H9 (cell line): ENCODE measurements at regions not wholly inside any gene's neighbourhood (a gene's known extent, or its start where the extent isn't known, plus 50 kb on each side); places are given as distances from the start of the nearest gene placed in this dataset.

ENCODE experiments used
- DNase-seq: peaks from one replicate; pipeline ENCODE4 v3.0.0-alpha.2; 2017
- H2AFZ ChIP-seq: one replicate; pipeline ENCODE4 v1.6.1; 2013; ENCODE audit warnings: mild to moderate bottlenecking, low read length, control low read depth, moderate library complexity
- H2AK5ac ChIP-seq: 2 replicates; pipeline ENCODE4 v1.6.1; 2013; ENCODE audit warnings: low read length, control low read depth, mixed read lengths; ENCODE audit not compliant: insufficient read length
- H2BK120ac ChIP-seq: one replicate; pipeline ENCODE4 v1.6.1; 2013; ENCODE audit warnings: low read depth, mild to moderate bottlenecking, low read length, control low read depth, inconsistent platforms; ENCODE audit not compliant: poor library complexity, severe bottlenecking
- H2BK12ac ChIP-seq: 2 replicates; pipeline ENCODE4 v1.6.1; 2013; ENCODE audit warnings: low read length, control low read depth, mixed read lengths, low read depth; ENCODE audit not compliant: insufficient read length
- H2BK15ac ChIP-seq: 2 replicates; pipeline ENCODE4 v1.6.1; 2013; ENCODE audit warnings: low read depth, low read length, control low read depth
- H2BK20ac ChIP-seq: one replicate; pipeline ENCODE4 v1.6.1; 2013; ENCODE audit warnings: low read depth, mild to moderate bottlenecking, low read length, control low read depth, inconsistent platforms; ENCODE audit not compliant: poor library complexity, severe bottlenecking
- H2BK5ac ChIP-seq: 2 replicates; pipeline ENCODE4 v1.6.1; 2013; ENCODE audit warnings: low read length, control low read depth, mixed read lengths; ENCODE audit not compliant: insufficient read length
- H3K14ac ChIP-seq: 2 replicates; pipeline ENCODE4 v1.6.1; 2013; ENCODE audit warnings: low read length, control low read depth; ENCODE audit not compliant: insufficient read depth
- H3K18ac ChIP-seq: 2 replicates; pipeline ENCODE4 v1.6.1; 2013; ENCODE audit warnings: low read depth, mild to moderate bottlenecking, mixed read lengths, low read length, control low read depth; ENCODE audit not compliant: insufficient read length
- H3K23ac ChIP-seq: 2 replicates; pipeline ENCODE4 v1.6.1; 2013; ENCODE audit warnings: low read length, control low read depth, mixed read lengths, low read depth; ENCODE audit not compliant: insufficient read length
- H3K23me2 ChIP-seq: 2 replicates; pipeline ENCODE4 v1.6.1; 2013; ENCODE audit warnings: low read depth, mild to moderate bottlenecking, mixed read lengths, low read length, control low read depth; ENCODE audit not compliant: insufficient read length, poor library complexity, severe bottlenecking
- H3K27ac ChIP-seq: 2 replicates; pipeline ENCODE4 v1.5.1; 2013; ENCODE audit warnings: low read length, control low read depth, mixed read lengths, low read depth; ENCODE audit not compliant: insufficient read length
- H3K27me3 ChIP-seq: 2 replicates; pipeline ENCODE4 v1.6.1; 2013; ENCODE audit warnings: low read length, control low read depth, inconsistent platforms; ENCODE audit not compliant: insufficient read depth
- H3K4ac ChIP-seq: 2 replicates; pipeline ENCODE4 v1.6.1; 2013; ENCODE audit warnings: low read depth, mild to moderate bottlenecking, control low read depth, inconsistent platforms, low read length, moderate library complexity
- H3K4me1 ChIP-seq: 2 replicates; pipeline ENCODE4 v1.6.1; 2013; ENCODE audit warnings: low read length, control low read depth, inconsistent platforms; ENCODE audit not compliant: insufficient read depth
- H3K4me2 ChIP-seq: 2 replicates; pipeline ENCODE4 v1.6.1; 2013; ENCODE audit warnings: low read length, control low read depth, mixed read lengths; ENCODE audit not compliant: insufficient read length, insufficient read depth
- H3K56ac ChIP-seq: 2 replicates; pipeline ENCODE4 v1.6.1; 2013; ENCODE audit warnings: low read depth, mild to moderate bottlenecking, mixed read lengths, low read length, control low read depth; ENCODE audit not compliant: insufficient read length
- H3K79me1 ChIP-seq: 2 replicates; pipeline ENCODE4 v1.6.1; 2013; ENCODE audit warnings: low read depth, mild to moderate bottlenecking, moderate library complexity, low read length, control low read depth, inconsistent platforms; ENCODE audit not compliant: insufficient read depth, poor library complexity, severe bottlenecking
- H3K79me2 ChIP-seq: 2 replicates; pipeline ENCODE4 v1.6.1; 2013; ENCODE audit warnings: low read length, control low read depth, inconsistent platforms; ENCODE audit not compliant: insufficient read depth
- H3K9ac ChIP-seq: 2 replicates; pipeline ENCODE4 v1.6.1; 2013; ENCODE audit warnings: low read length, control low read depth, mixed read lengths; ENCODE audit not compliant: insufficient read length; ENCODE audit errors: extremely low read depth
- H3K9me3 ChIP-seq: one replicate; pipeline ENCODE4 v1.6.1; 2013; ENCODE audit warnings: low read depth, low read length, inconsistent platforms; ENCODE audit not compliant: control insufficient read depth
- H3T11ph ChIP-seq: one replicate; pipeline ENCODE4 v1.6.1; 2013; ENCODE audit warnings: mild to moderate bottlenecking, low read length, control low read depth, inconsistent platforms
- H4K20me1 ChIP-seq: one replicate; pipeline ENCODE4 v1.6.1; 2013; ENCODE audit not compliant: control insufficient read depth, insufficient read length, insufficient read depth
- H4K5ac ChIP-seq: 2 replicates; pipeline ENCODE4 v1.6.1; 2013; ENCODE audit warnings: low read depth, mild to moderate bottlenecking, mixed read lengths, low read length, control low read depth; ENCODE audit not compliant: insufficient read length
- H4K8ac ChIP-seq: replicated peaks from 2 replicates; pipeline ENCODE4 v1.6.1; 2013; ENCODE audit warnings: low read length, control low read depth, mixed read lengths, low read depth; ENCODE audit not compliant: insufficient read length
- H4K91ac ChIP-seq: 2 replicates; pipeline ENCODE4 v1.6.1; 2013; ENCODE audit warnings: low read depth, mild to moderate bottlenecking, moderate library complexity, mixed read lengths, low read length, control low read depth; ENCODE audit not compliant: insufficient read length
- H3K27ac Mint-ChIP-seq, 3 experiments: 2 replicates in 2 of 3; 3 replicates in 1 of 3; pipeline ENCODE4 v1.8.0; 2020 to 2021; ENCODE audit warnings: mixed read lengths in 3 of 3, mild to moderate bottlenecking in 1 of 3, moderate library complexity in 1 of 3
- H3K27me3 Mint-ChIP-seq: 2 replicates; pipeline ENCODE4 v1.8.0; 2021; ENCODE audit warnings: low read depth, mild to moderate bottlenecking, moderate library complexity, mixed read lengths
- H3K36me3 Mint-ChIP-seq, 3 experiments: 2 replicates in 2 of 3; 3 replicates in 1 of 3; pipeline ENCODE4 v1.8.0; 2020 to 2021; ENCODE audit warnings: low read depth in 3 of 3, mixed read lengths in 3 of 3; ENCODE audit not compliant: insufficient read depth in 1 of 3
- H3K4me1 Mint-ChIP-seq, 2 experiments: 2 replicates each; pipeline ENCODE4 v1.8.0; 2020; ENCODE audit warnings: mixed read lengths in 2 of 2
- H3K4me3 Mint-ChIP-seq, 2 experiments: 2 replicates in 1 of 2; 3 replicates in 1 of 2; pipeline ENCODE4 v1.8.0; 2020 to 2021; ENCODE audit warnings: mild to moderate bottlenecking in 2 of 2, mixed read lengths in 2 of 2, moderate library complexity in 1 of 2
- H3K9me3 Mint-ChIP-seq, 2 experiments: 2 replicates in 1 of 2; 3 replicates in 1 of 2; pipeline ENCODE4 v1.8.0; 2020; ENCODE audit warnings: mild to moderate bottlenecking in 2 of 2, mixed read lengths in 2 of 2, moderate library complexity in 1 of 2
- CTCF ChIP-seq: fragments of 200-600 bp; sonication (generic); conservative IDR thresholded peaks from 3 replicates; pipeline ENCODE4 v1.8.0; 2021; ENCODE audit warnings: antibody characterized with exemption, mild to moderate bottlenecking
- WGBS: extraction: QIAGEN DNeasy Blood & Tissue Kit; methylation state at CpG from one replicate; pipeline ENCODE4 v1.1.7; 2013; ENCODE audit warnings: missing lambda C conversion rate, low lambda C conversion rate, mixed read lengths; ENCODE audit not compliant: insufficient read length; ENCODE audit errors: extremely low coverage; 5-methylcytosine and 5-hydroxymethylcytosine counted together

- no peak overlapping the region for H3K14ac ChIP-seq
- no peak overlapping the region for H3K4me2 ChIP-seq
- Mint-ChIP-seq H3K4me1 (no peaks in the 10 kb centered on the region), H3K27me3 (no peaks in the 10 kb centered on the region), H3K9me3 (peaks cover 2 to 3% of the 10 kb centered on the region in 2 experiments), H3K36me3 (peaks cover under 1 to 2% (median under 1%) of the 10 kb centered on the region in 3 experiments; a peak in 4 of 7 replicates), H3K27ac (no peak overlapping the region; a peak in 1 of 7 replicates), H3K4me3 (no peak overlapping the region)
- no peak overlapping the region for H3K9ac ChIP-seq
- no peak overlapping the region for H3T11ph ChIP-seq
- no peak overlapping the region for H2BK120ac ChIP-seq
- no peak overlapping the region for H2BK5ac ChIP-seq
- H2AK5ac ChIP-seq = no peak overlapping the region
- no peaks in the 10 kb centered on the region for H3K23me2 ChIP-seq
- no peak overlapping the region for H3K27ac ChIP-seq
- no peaks in the 10 kb centered on the region for H3K4me1 ChIP-seq
- no peak overlapping the region for H3K56ac ChIP-seq
- no peaks in the 10 kb centered on the region for H3K27me3 ChIP-seq
- no peak overlapping the region for H3K18ac ChIP-seq
- H3K79me1 ChIP-seq = no peaks in the 10 kb centered on the region
- H3K23ac ChIP-seq = no peak overlapping the region
- no peak overlapping the region for H2BK20ac ChIP-seq
- H4K5ac ChIP-seq = no peak overlapping the region
- H3K4ac ChIP-seq = no peak overlapping the region
- no peak for DNase-seq
- H4K20me1 ChIP-seq = no peaks in the 10 kb centered on the region
- no peak overlapping the region for H2BK15ac ChIP-seq
- TF ChIP-seq CTCF = no peak
- no peak overlapping the region for H2AFZ ChIP-seq
- WGBS = no CpG with 5 or more reads among the region's 17 CpGs
- H4K8ac ChIP-seq = no peak overlapping the region
- H3K9me3 ChIP-seq = no peaks in the 10 kb centered on the region
- no peaks in the 10 kb centered on the region for H3K79me2 ChIP-seq
- H2BK12ac ChIP-seq = no peak overlapping the region
- no peak overlapping the region for H4K91ac ChIP-seq
Measured at GRCh38 chr1:189336115-189337100, 1141.3 kb downstream of the BRINP3 start.
